CD14-positive monocyte (primary cell): ENCODE measurements at regions not wholly inside any gene's neighbourhood (a gene's known extent, or its start where the extent isn't known, plus 50 kb on each side); places are given as distances from the start of the nearest gene placed in this dataset.
"Not testable (repeated sequence)": the region's sequence is repeated elsewhere in the genome, so short reads cannot be mapped to it uniquely, and the experiment has no call there.

ENCODE experiments used
- DNase-seq, 3 donors: peaks; one replicate each; pipeline ENCODE4 v3.0.0-alpha.2; 2011 to 2022
- H2AFZ ChIP-seq: 2 replicates; pipeline ENCODE4 v1.6.0; 2012; ENCODE audit warnings: mild to moderate bottlenecking, low read depth, low read length, inconsistent platforms; ENCODE audit not compliant: insufficient read depth, poor library complexity, severe bottlenecking
- H3K27ac ChIP-seq, 2 donors: 1 replicate in 1 of 2; 2 replicates in 1 of 2; pipeline ENCODE4 v1.5.1; 2012 to 2013; ENCODE audit warnings: low read length in 2 of 2, control low read depth in 1 of 2, inconsistent platforms in 1 of 2, low read depth in 1 of 2, mild to moderate bottlenecking in 1 of 2
- H3K27me3 ChIP-seq, 2 donors: one replicate each; pipeline versions ENCODE4 v1.6.0 to v1.6.1; 2011 to 2013; ENCODE audit warnings: low read length in 2 of 2; ENCODE audit not compliant: control insufficient read depth in 2 of 2, insufficient read depth in 2 of 2
- H3K36me3 ChIP-seq, 2 donors: replicated peaks in 1 of 2; 1 replicate in 1 of 2; 2 replicates in 1 of 2; pipeline versions ENCODE4 v1.5.1 to v1.6.1; 2012 to 2013; ENCODE audit warnings: low read length in 2 of 2, control low read depth in 1 of 2, inconsistent platforms in 1 of 2, mild to moderate bottlenecking in 1 of 2; ENCODE audit not compliant: insufficient read depth in 2 of 2, control insufficient read depth in 1 of 2
- H3K4me1 ChIP-seq, 2 donors: 1 replicate in 1 of 2; 2 replicates in 1 of 2; pipeline versions ENCODE4 v1.5.1 to v1.6.1; 2012 to 2013; ENCODE audit warnings: low read length in 2 of 2, control low read depth in 1 of 2, inconsistent platforms in 1 of 2, mild to moderate bottlenecking in 1 of 2, moderate library complexity in 1 of 2; ENCODE audit not compliant: insufficient read depth in 2 of 2, control insufficient read depth in 1 of 2
- H3K4me2 ChIP-seq: replicated peaks from 2 replicates; pipeline ENCODE3; 2012; ENCODE audit warnings: low read length, moderate library complexity, mild to moderate bottlenecking; ENCODE audit not compliant: poor library complexity, severe bottlenecking; ENCODE audit errors: extremely low read depth
- H3K4me3 ChIP-seq, 3 experiments: fragments of 200-600 bp in 1 of 3; sonication (generic) in 1 of 3; replicated peaks in 1 of 3; 1 replicate in 2 of 3; 2 replicates in 1 of 3; pipeline ENCODE4 v1.5.1; 2011 to 2013; ENCODE audit warnings: low read length in 3 of 3, mild to moderate bottlenecking in 3 of 3, control low read depth in 2 of 3, low read depth in 2 of 3, inconsistent platforms in 1 of 3, moderate library complexity in 1 of 3
- H3K79me2 ChIP-seq: 2 replicates; pipeline ENCODE4 v1.6.0; 2012; ENCODE audit warnings: mild to moderate bottlenecking, control low read depth, inconsistent platforms, low read length, moderate library complexity; ENCODE audit not compliant: insufficient read depth
- H3K9ac ChIP-seq: 2 replicates; pipeline ENCODE4 v1.6.0; 2017; ENCODE audit warnings: low read length, mild to moderate bottlenecking; ENCODE audit not compliant: insufficient read depth, poor library complexity, severe bottlenecking
- H3K9me3 ChIP-seq, 2 donors: replicated peaks in 1 of 2; 1 replicate in 1 of 2; 2 replicates in 1 of 2; pipeline versions ENCODE4 v1.5.1 to v1.6.1; 2012 to 2013; ENCODE audit warnings: low read length in 2 of 2, control low read depth in 1 of 2; ENCODE audit not compliant: control insufficient read depth in 1 of 2, insufficient read depth in 1 of 2
- H4K20me1 ChIP-seq: 2 replicates; pipeline ENCODE4 v1.6.0; 2012; ENCODE audit warnings: mild to moderate bottlenecking, low read length, control low read depth, moderate library complexity; ENCODE audit not compliant: insufficient read depth
- H3K27ac Mint-ChIP-seq, 7 donors: one replicate each; pipeline ENCODE4 v1.8.0; 2020; ENCODE audit warnings: mild to moderate bottlenecking in 7 of 7, mixed read lengths in 7 of 7, moderate library complexity in 6 of 7, inconsistent platforms in 2 of 7
- H3K27me3 Mint-ChIP-seq, 3 donors: one replicate each; pipeline ENCODE4 v1.8.0; 2021 to 2022; ENCODE audit warnings: low read depth in 3 of 3, mild to moderate bottlenecking in 3 of 3, mixed read lengths in 3 of 3, moderate library complexity in 3 of 3, inconsistent platforms in 1 of 3
- H3K36me3 Mint-ChIP-seq, 2 donors: one replicate each; pipeline ENCODE4 v1.8.0; 2020; ENCODE audit warnings: mixed read lengths in 2 of 2, inconsistent platforms in 1 of 2, mild to moderate bottlenecking in 1 of 2
- H3K4me1 Mint-ChIP-seq: one replicate; pipeline ENCODE4 v1.8.0; 2020; ENCODE audit warnings: mild to moderate bottlenecking, mixed read lengths
- H3K4me3 Mint-ChIP-seq, 2 donors: one replicate each; pipeline ENCODE4 v1.8.0; 2020; ENCODE audit warnings: mild to moderate bottlenecking in 2 of 2, mixed read lengths in 2 of 2, moderate library complexity in 1 of 2
- H3K9me3 Mint-ChIP-seq, 7 donors: one replicate each; pipeline ENCODE4 v1.8.0; 2020 to 2022; ENCODE audit warnings: mixed read lengths in 7 of 7, mild to moderate bottlenecking in 6 of 7, moderate library complexity in 6 of 7, inconsistent platforms in 2 of 7
- CTCF ChIP-seq: fragments of 200-600 bp; IDR thresholded peaks from one replicate; pipeline ENCODE4 v1.8.0; 2022; ENCODE audit warnings: antibody characterized with exemption, mild to moderate bottlenecking
- WGBS: methylation state at CpG from one replicate; pipeline ENCODE4 v1.1.5; 2013; ENCODE audit warnings: missing lambda C conversion rate; ENCODE audit not compliant: insufficient coverage; 5-methylcytosine and 5-hydroxymethylcytosine counted together
- intact Hi-C, 2 donors: fragments of 100-400 bp; cut with micrococcal nuclease; formaldehyde crosslinking; loops; one replicate each; pipeline versions ENCODE4 v1.15.0 to v1.15.1; 2023

DNA sequence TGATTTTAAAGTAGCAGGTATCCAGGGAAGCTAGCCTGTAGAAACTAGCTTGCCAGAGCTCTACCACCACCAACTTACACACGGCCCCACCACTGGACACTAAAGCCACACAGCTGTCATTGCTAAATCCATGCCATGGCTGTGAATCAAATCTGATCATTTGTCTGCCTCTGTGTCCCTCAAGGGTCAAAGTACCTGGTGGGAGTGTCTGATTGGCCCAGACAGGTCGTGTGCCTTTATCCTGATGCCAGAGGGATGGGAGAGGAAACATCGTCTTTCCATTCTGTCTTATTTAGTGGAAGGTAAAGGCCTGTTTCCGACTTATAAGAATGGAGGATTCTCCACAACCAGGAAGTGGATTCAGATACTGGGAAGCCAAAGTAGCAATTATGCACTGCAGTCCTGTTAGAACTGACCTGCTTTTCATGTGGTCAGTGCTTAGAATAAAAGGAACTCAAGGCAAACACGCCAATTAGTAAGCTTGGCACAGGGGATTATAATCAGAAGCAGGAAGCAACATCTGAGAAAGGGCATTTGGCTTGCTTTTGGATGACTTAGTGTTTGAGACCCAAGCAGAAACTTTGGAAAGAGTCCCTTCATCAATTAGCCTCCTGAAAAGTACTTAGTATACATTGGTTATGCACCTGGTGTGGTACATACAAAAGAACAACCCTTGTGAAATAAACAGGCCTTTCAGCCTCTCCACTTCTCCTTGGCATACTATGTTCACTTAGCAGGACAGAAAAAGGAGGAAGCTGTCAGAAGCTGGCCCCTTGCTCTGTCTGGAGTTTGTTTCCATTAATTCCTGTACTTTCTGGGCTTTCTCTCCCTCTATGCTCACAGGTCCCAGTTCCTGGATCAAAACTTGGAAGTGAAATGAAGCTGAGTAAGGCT, 192.4 kb downstream of the NUFIP1 start:
- no peak for TF ChIP-seq CTCF
- Mint-ChIP-seq H3K9me3 (peaks cover 0 to 9% (median 7%) of the 10 kb centered on the region in 7 donors), H3K36me3 (no peaks in the 10 kb centered on the region), H3K27ac (peak overlapping the region in 1 of 7 donors; percentile 69), H3K4me1 (peaks cover 4% of the 10 kb centered on the region), H3K27me3 (peaks cover 2 to 3% (median 2%) of the 10 kb centered on the region in 3 donors), H3K4me3 (no peak overlapping the region)
- DNase-seq = no peak
- H3K9me3 ChIP-seq = no peaks in the 10 kb centered on the region
- intact Hi-C loops = no loop called here
- WGBS = 80% methylated on average over 5 of the region's 5 CpGs
- H3K4me3 ChIP-seq = no peak overlapping the region
- no peak overlapping the region for H3K9ac ChIP-seq
- no peaks in the 10 kb centered on the region for H4K20me1 ChIP-seq
- H3K36me3 ChIP-seq = no peaks in the 10 kb centered on the region
- no peak overlapping the region for H3K27ac ChIP-seq
- no peak overlapping the region for H3K4me2 ChIP-seq
- peaks cover under 1 to 3% of the 10 kb centered on the region in 2 donors for H3K4me1 ChIP-seq
- no peak overlapping the region for H2AFZ ChIP-seq
- no peaks in the 10 kb centered on the region for H3K79me2 ChIP-seq
- no peaks in the 10 kb centered on the region for H3K27me3 ChIP-seq

GRCh38 chr13:44796039-44796438, 193.2 kb downstream of the NUFIP1 start:
- H3K36me3 ChIP-seq, H3K4me3 ChIP-seq, H3K27me3 ChIP-seq, H2AFZ ChIP-seq, H3K4me1 ChIP-seq, H3K4me3 Mint-ChIP-seq, H3K79me2 ChIP-seq, H3K36me3 Mint-ChIP-seq, H3K4me2 ChIP-seq, H3K9me3 Mint-ChIP-seq, H3K27ac Mint-ChIP-seq, H3K9me3 ChIP-seq, H3K9ac ChIP-seq, H4K20me1 ChIP-seq, H3K4me1 Mint-ChIP-seq, H3K27me3 Mint-ChIP-seq, DNase-seq, H3K27ac ChIP-seq, intact Hi-C loops: not testable (repeated sequence)
- 94% methylated on average over 2 of the region's 2 CpGs for WGBS
